ENCODE measurements at regions not wholly inside any gene's neighbourhood (a gene's known extent, or its start where the extent isn't known, plus 50 kb on each side); places are given as distances from the start of the nearest gene placed in this dataset.

- H3K4me1 Mint-ChIP-seq: no peaks in the 10 kb centered on the region
- peaks cover 12 to 31% of the 10 kb centered on the region in 2 donors for H3K9me3 Mint-ChIP-seq
- ATAC-seq: no peak
- H3K27ac Mint-ChIP-seq: no peak overlapping the region
- no peaks in the 10 kb centered on the region for H3K27me3 Mint-ChIP-seq
- DNase-seq: no peak
- H3K4me3 Mint-ChIP-seq: no peak overlapping the region
Measured at GRCh38 chr16:7148606-7149005, 184.0 kb upstream of the RBFOX1 start.

DNA sequence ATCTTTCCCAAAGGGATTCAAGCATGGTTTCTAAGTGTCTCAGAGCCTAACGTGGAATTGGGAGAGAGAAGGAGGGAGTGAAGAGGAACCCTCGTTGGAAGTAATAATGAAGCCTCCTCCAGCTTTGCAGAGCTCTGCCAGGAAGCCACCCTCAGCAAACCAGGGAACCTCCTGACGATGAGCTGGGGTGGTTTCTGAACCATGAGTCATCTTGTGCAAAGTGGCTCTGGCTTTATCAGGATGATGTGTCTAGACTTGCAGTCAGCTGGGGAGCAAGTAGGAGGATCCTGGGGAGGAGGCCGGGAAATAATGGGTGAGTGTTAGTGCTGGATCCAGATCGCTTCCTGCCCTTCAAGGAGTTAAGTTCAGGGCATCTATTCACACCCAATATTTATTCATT, 191.7 kb upstream of the RBFOX1 start:
- ATAC-seq: no peak
- Mint-ChIP-seq H3K9me3 (peaks cover 13 to 38% of the 10 kb centered on the region in 2 donors), H3K27me3 (no peaks in the 10 kb centered on the region), H3K4me1 (no peaks in the 10 kb centered on the region), H3K4me3 (no peak overlapping the region), H3K27ac (no peak overlapping the region)
- no peak for DNase-seq

- no peaks in the 10 kb centered on the region for H3K27me3 Mint-ChIP-seq
- H3K27ac Mint-ChIP-seq: no peak overlapping the region
- no peaks in the 10 kb centered on the region for H3K4me1 Mint-ChIP-seq
- no peak for ATAC-seq
- no peak overlapping the region for H3K4me3 Mint-ChIP-seq
- no peak for DNase-seq
- peaks cover 17 to 38% of the 10 kb centered on the region in 2 donors for H3K9me3 Mint-ChIP-seq
Measured at GRCh38 chr16:7137560-7138330, 194.9 kb upstream of the RBFOX1 start.

- Mint-ChIP-seq H3K27ac (no peak overlapping the region), H3K27me3 (no peaks in the 10 kb centered on the region), H3K9me3 (peaks cover 3 to 9% of the 10 kb centered on the region in 2 donors), H3K4me1 (no peaks in the 10 kb centered on the region), H3K4me3 (no peak overlapping the region)
- DNase-seq (no peak), ATAC-seq (no peak)
Measured at GRCh38 chr16:7132465-7132864, 200.2 kb upstream of the RBFOX1 start.

DNA sequence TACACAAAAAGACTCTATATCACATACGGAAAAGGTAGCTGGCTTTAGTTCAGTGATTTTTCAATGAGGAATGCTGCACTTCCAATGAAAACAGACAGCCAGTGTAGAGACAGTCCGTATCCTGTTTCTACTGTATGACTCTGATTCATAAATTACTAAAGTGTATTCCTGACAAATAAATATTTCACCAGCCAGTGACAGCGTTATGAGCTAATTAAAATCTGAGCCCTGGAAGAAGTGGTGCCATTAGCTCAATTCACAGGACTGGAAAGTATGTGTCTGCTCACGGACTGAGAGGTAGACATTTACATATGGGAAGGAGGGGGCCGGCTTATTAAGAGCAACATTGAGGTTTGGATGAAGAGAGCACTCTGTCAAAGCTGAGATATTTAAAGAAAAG, 207.9 kb upstream of the RBFOX1 start:
- ATAC-seq: no peak
- peaks cover 9 to 16% of the 10 kb centered on the region in 2 donors for H3K9me3 Mint-ChIP-seq
- H3K4me3 Mint-ChIP-seq: no peak overlapping the region
- no peak for DNase-seq
- no peaks in the 10 kb centered on the region for H3K4me1 Mint-ChIP-seq
- H3K27ac Mint-ChIP-seq: no peak overlapping the region
- no peaks in the 10 kb centered on the region for H3K27me3 Mint-ChIP-seq

GRCh38 chr16:7124242-7124641, 208.4 kb upstream of the RBFOX1 start:
- no peak for ATAC-seq
- Mint-ChIP-seq H3K4me1 (no peaks in the 10 kb centered on the region), H3K27me3 (no peaks in the 10 kb centered on the region), H3K9me3 (peaks cover 12 to 16% of the 10 kb centered on the region in 2 donors), H3K27ac (no peak overlapping the region), H3K4me3 (no peak overlapping the region)
- no peak for DNase-seq

DNA sequence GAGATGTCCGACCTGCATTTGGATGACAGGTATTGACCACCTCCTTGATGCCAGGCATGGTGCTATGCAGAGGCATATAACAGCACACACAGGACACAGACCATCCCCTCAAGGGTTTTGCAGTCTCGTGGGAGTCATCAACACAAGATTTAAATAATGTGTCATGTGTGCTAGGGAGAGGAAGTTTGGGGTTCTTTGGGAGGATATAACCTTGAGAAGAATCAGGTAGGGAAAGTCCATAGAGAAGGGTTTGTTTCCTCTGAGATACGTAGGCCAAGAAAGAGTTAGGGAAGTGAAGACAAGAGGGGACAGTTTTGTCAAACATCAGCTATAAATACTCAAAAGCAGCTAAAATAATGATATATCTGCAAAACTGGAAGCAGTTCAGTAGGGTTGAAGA, 215.9 kb upstream of the RBFOX1 start:
- H3K4me1 Mint-ChIP-seq: no peaks in the 10 kb centered on the region
- peaks cover 9 to 13% of the 10 kb centered on the region in 2 donors for H3K9me3 Mint-ChIP-seq
- no peak for ATAC-seq
- peak overlapping the region in 1 of 2 donors; percentile 58 for H3K27ac Mint-ChIP-seq
- H3K27me3 Mint-ChIP-seq: no peaks in the 10 kb centered on the region
- DNase-seq: no peak
- H3K4me3 Mint-ChIP-seq: no peak overlapping the region

GRCh38 chr16:7115898-7116297, 216.7 kb upstream of the RBFOX1 start:
- no peak for ATAC-seq
- Mint-ChIP-seq H3K27me3 (no peaks in the 10 kb centered on the region), H3K4me1 (no peaks in the 10 kb centered on the region), H3K4me3 (no peak overlapping the region), H3K27ac (no peak overlapping the region), H3K9me3 (peaks cover 9 to 13% of the 10 kb centered on the region in 2 donors)
- DNase-seq: no peak

- Mint-ChIP-seq H3K4me1 (no peaks in the 10 kb centered on the region), H3K27ac (no peak overlapping the region)
Measured at GRCh38 chr16:7113949-7114348, 218.7 kb upstream of the RBFOX1 start.

GRCh38 chr16:7113395-7113794, 219.2 kb upstream of the RBFOX1 start:
- Mint-ChIP-seq H3K27ac (no peak overlapping the region), H3K4me3 (no peak overlapping the region), H3K4me1 (no peaks in the 10 kb centered on the region), H3K27me3 (no peaks in the 10 kb centered on the region), H3K9me3 (peaks cover 8 to 19% of the 10 kb centered on the region in 2 donors)
- DNase-seq: no peak
- ATAC-seq: no peak

More at GRCh38 chr16:7113949-7114348, 218.7 kb upstream of the RBFOX1 start:
- DNase-seq (no peak), ATAC-seq (no peak)
- Mint-ChIP-seq H3K27me3 (no peaks in the 10 kb centered on the region), H3K9me3 (peaks cover 8 to 15% of the 10 kb centered on the region in 2 donors), H3K4me3 (no peak overlapping the region)

DNA sequence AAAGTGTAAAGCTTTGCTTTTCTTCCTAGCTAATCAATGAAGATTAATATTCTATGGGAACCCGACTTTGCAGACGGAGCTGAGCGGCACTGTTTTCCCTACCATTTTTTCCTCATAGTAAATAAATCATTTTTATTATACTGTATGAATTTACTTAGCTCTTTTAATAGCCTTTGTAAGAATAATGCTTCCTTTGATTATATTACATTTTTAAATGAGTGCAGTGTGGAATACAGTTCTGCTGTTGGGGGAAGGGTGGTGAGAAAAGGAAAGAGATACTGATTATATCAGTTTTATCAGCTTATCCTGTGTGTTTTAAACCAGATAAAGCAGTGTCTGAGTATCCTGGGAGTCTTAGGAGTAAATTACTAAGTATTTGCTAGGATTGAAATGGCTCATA, 221.4 kb upstream of the RBFOX1 start:
- Mint-ChIP-seq H3K4me1 (no peaks in the 10 kb centered on the region), H3K4me3 (no peak overlapping the region), H3K27me3 (no peaks in the 10 kb centered on the region), H3K9me3 (peaks cover 8 to 11% of the 10 kb centered on the region in 2 donors), H3K27ac (no peak overlapping the region)
- DNase-seq (no peak), ATAC-seq (no peak)

GRCh38 chr16:7107436-7107835, 225.2 kb upstream of the RBFOX1 start:
- no peaks in the 10 kb centered on the region for H3K4me1 Mint-ChIP-seq
- H3K4me3 Mint-ChIP-seq: no peak overlapping the region
- H3K27ac Mint-ChIP-seq: no peak overlapping the region
- H3K9me3 Mint-ChIP-seq: peaks cover 0 to 11% of the 10 kb centered on the region in 2 donors
- ATAC-seq (no peak), DNase-seq (no peak)
- no peaks in the 10 kb centered on the region for H3K27me3 Mint-ChIP-seq

DNA sequence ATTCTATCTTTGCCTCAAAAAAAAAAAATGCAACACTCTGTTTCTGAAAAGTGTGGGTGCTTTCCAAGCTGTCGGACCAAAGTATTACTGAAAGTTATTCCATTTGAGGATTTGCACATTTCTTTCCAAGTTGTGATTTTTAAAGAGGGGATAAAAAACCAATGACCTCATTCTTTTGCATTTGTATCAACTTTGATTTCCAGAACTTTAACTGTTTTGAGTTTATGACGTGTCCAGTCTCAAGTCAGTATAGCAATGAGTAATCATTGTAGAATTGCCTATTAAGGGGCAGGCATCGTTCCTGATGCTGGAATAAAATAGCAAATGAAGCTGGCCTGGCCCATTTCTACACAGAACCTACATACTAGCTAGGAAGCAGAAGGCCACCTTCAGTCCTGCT, 229.6 kb upstream of the RBFOX1 start:
- H3K27ac Mint-ChIP-seq: no peak overlapping the region
- H3K4me3 Mint-ChIP-seq: no peak overlapping the region
- H3K27me3 Mint-ChIP-seq: no peaks in the 10 kb centered on the region
- DNase-seq: no peak
- ATAC-seq: no peak
- no peaks in the 10 kb centered on the region for H3K4me1 Mint-ChIP-seq
- H3K9me3 Mint-ChIP-seq: peaks cover 0 to 7% of the 10 kb centered on the region in 2 donors

GRCh38 chr16:7101054-7101453, 231.6 kb upstream of the RBFOX1 start:
- Mint-ChIP-seq H3K4me3 (no peak overlapping the region), H3K4me1 (no peaks in the 10 kb centered on the region), H3K9me3 (peaks cover 0 to 22% of the 10 kb centered on the region in 2 donors), H3K27ac (no peak overlapping the region), H3K27me3 (no peaks in the 10 kb centered on the region)
- DNase-seq: no peak
- ATAC-seq: no peak

DNA sequence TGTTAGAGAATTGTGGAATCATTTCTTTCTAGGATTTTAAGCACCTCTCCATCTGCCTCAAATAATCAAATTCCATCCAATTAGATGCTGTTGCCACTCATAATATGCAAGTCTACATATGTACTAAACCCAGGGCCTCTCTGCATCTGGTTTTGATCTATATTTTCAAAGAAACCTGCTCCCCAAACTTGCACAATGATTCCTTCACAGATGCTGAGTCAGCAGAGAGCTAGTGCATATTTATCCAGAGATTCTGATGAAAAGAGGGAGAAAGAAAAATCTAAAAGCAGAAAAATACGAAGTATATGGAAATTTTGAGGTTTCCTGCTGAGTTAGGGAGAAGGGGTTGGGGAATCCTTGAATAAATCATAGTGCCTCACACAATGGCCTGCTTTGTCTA, 235.1 kb upstream of the RBFOX1 start:
- no peak for DNase-seq
- no peak overlapping the region for H3K27ac Mint-ChIP-seq
- no peak overlapping the region for H3K4me3 Mint-ChIP-seq
- no peak for ATAC-seq
- no peaks in the 10 kb centered on the region for H3K27me3 Mint-ChIP-seq
- H3K4me1 Mint-ChIP-seq: no peaks in the 10 kb centered on the region
- peaks cover 0 to 22% of the 10 kb centered on the region in 2 donors for H3K9me3 Mint-ChIP-seq

- H3K4me3 Mint-ChIP-seq: no peak overlapping the region
Measured at GRCh38 chr16:7093511-7093910, 239.1 kb upstream of the RBFOX1 start.

DNA sequence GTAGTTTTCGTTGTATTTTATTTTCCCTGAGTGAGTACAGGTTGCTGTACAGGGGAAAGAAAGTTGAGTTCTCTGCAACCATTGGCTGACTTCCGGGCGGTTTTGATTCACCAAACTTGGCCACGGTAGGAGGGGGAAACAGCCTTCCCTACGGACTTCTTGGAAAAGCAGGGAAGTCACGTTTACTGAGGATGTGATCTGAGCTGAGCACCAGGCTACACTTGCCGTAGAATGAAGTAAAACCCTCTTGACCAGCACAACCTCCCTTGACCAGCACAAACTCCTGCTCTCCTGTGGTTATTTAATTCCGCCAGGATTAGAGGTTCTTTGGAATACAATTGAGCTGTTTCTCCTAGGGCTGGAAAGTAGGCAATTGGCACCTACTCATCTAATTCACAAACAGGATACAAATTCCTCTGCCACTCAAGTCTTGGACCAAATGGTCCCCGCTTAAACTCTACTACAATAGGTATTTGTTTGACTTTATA, 242.0 kb upstream of the RBFOX1 start:
- Mint-ChIP-seq H3K4me3 (no peak overlapping the region), H3K27ac (no peak overlapping the region), H3K9me3 (peaks cover 0 to 8% of the 10 kb centered on the region in 2 donors), H3K4me1 (no peaks in the 10 kb centered on the region), H3K27me3 (no peaks in the 10 kb centered on the region)
- DNase-seq (no peak), ATAC-seq (no peak)

More at GRCh38 chr16:7093511-7093910, 239.1 kb upstream of the RBFOX1 start:
- peaks cover 0 to 15% of the 10 kb centered on the region in 2 donors for H3K9me3 Mint-ChIP-seq
- H3K4me1 Mint-ChIP-seq: no peaks in the 10 kb centered on the region
- no peak overlapping the region for H3K27ac Mint-ChIP-seq
- DNase-seq (no peak), ATAC-seq (no peak)
- no peaks in the 10 kb centered on the region for H3K27me3 Mint-ChIP-seq
